ENCODE measurements at regions not wholly inside any gene's neighbourhood (a gene's known extent, or its start where the extent isn't known, plus 50 kb on each side); places are given as distances from the start of the nearest gene placed in this dataset.

DNA sequence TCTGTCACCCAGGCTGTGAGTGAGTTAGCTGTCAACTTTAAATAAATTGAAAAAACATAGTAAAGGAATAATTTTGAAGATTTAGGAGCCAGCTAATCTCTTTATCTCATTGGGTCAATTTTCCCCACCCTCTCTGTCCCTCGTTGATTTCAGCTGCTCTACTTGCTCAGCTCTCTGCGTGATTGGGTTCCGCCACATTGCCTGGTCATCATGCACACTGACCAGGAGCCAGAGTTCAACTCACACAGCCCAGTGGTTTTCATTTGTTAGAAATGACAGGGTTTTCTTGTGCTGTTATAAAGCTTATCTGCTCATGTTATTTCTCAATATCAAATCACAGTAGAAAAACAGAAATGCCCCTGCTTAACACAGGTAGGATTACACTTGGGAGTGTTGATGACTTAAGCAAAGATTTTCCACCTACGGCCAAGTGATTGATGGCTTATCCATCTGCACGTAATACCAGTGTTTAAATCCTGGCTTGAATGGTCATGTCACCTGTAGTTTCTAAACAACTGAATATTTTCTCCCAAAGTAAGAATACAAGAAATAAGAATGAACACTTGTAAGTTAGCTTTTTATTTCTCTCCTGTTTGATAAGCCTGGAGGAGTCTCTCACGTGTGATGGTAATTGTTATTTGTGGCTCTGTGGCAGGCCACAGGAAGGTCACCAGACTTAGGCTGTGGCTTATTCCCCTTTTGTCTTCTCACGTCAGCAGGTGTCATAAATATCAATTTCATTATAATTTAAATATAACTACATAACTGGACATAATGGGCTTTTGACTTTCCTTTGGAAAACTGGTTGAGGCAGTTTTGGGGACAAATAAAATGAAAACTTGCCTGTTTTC lies 367.2 kb upstream of the DDHD1 start:
- Histone ChIP-seq H3K4me1 (peaks cover 0 to 17% (median 13%) of the 10 kb centered on the region in 4 donors), H3K4me3 (no peak overlapping the region), H3K36me3 (no peaks in the 10 kb centered on the region), H3K27me3 (no peaks in the 10 kb centered on the region), H3K9me3 (no peaks in the 10 kb centered on the region), H3K27ac (no peak overlapping the region)
- WGBS, 2 donors, result 78 to 83% methylated on average over 7 of the region's 7 CpGs
- DNase-seq, result no peak
- TF ChIP-seq POLR2A (IDR thresholded peaks at IDR 0.05) (no peak), POLR2AphosphoS5 (IDR thresholded peaks at IDR 0.05) (no peak), EP300 (IDR thresholded peaks at IDR 0.05) (no peak)
- TF ChIP-seq, protein P1, sequence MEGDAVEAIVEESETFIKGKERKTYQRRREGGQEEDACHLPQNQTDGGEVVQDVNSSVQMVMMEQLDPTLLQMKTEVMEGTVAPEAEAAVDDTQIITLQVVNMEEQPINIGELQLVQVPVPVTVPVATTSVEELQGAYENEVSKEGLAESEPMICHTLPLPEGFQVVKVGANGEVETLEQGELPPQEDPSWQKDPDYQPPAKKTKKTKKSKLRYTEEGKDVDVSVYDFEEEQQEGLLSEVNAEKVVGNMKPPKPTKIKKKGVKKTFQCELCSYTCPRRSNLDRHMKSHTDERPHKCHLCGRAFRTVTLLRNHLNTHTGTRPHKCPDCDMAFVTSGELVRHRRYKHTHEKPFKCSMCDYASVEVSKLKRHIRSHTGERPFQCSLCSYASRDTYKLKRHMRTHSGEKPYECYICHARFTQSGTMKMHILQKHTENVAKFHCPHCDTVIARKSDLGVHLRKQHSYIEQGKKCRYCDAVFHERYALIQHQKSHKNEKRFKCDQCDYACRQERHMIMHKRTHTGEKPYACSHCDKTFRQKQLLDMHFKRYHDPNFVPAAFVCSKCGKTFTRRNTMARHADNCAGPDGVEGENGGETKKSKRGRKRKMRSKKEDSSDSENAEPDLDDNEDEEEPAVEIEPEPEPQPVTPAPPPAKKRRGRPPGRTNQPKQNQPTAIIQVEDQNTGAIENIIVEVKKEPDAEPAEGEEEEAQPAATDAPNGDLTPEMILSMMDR (IDR thresholded peaks at IDR 0.05), result no peak
- intact Hi-C loops (cut with DNase I), result no loop called here

DNA sequence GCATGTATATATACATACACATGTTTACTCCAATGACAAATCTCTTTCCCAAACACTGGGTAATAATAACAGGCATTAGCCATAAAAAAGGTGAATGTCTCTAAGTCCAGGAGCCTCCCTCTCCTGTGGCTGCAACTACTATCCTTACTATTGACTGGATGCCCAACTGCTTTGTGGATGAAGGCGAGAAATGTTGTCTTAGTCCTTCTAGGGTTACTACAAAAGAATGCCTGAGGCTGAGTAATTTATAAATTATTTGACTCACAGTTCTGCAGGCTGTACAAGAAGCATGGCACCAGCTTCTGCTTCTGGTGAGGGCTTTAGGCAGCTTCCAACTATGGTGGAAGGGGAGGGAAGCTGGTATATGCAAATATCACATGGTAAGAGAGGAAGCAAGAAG lies 366.0 kb upstream of the DDHD1 start:
- intact Hi-C loops (cut with DNase I), result no loop called here

DNA sequence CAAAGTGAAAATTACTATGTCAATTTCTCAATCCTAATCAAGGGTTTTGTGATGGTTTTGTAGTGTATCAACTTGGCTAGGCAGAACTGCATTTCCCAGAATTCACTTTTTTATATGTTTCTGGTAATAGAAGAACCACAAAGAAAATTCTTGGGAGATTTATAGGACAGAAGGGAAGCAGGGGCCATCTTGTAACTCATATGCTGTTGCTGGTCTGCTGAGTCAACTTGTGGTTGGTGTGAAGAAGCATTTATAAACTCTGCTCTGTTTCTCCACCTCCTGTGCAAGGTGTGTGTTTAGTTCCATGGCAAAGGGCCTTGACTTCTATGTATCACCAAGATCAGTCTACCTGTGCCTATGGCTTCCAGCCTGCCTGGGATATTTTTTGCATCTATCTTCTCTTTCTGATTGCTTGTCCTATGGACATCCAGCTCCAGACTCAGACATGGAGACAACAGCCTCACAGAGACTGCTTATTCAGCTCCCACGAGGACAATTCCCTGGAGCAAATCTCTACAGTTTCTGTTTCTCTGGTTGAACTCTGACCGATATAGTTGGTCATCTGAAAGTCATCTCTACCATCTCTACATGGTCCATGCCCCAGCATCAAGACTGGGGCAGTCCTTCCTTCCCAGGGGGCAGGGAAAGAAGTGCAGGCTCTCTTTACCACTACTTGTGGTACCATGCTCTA lies 364.3 kb upstream of the DDHD1 start:
- Histone ChIP-seq H3K4me3 (no peak overlapping the region), H3K27me3 (no peaks in the 10 kb centered on the region), H3K9me3 (no peaks in the 10 kb centered on the region), H3K27ac (peak overlapping the region in 2 of 4 donors; percentile 10 to 25), H3K36me3 (no peaks in the 10 kb centered on the region), H3K4me1 (peaks cover 0 to 22% (median 17%) of the 10 kb centered on the region in 4 donors)
- intact Hi-C loops (cut with DNase I), result no loop called here
- 85 to 88% methylated on average over 2 of the region's 2 CpGs for WGBS, 2 donors
- DNase-seq, result no peak
- TF ChIP-seq, protein P1 (IDR thresholded peaks at IDR 0.05), result no peak
- TF ChIP-seq EP300 (IDR thresholded peaks at IDR 0.05) (no peak), POLR2A (IDR thresholded peaks at IDR 0.05) (no peak), POLR2AphosphoS5 (IDR thresholded peaks at IDR 0.05) (no peak)

More for the DNA sequence above, 366.0 kb upstream of the DDHD1 start:
- Histone ChIP-seq H3K4me3 (no peak overlapping the region), H3K27me3 (no peaks in the 10 kb centered on the region), H3K4me1 (peaks cover 0 to 22% (median 17%) of the 10 kb centered on the region in 4 donors), H3K9me3 (no peaks in the 10 kb centered on the region), H3K36me3 (no peaks in the 10 kb centered on the region), H3K27ac (no peak overlapping the region)
- DNase-seq, result no peak
- TF ChIP-seq, protein P1 (IDR thresholded peaks at IDR 0.05), result no peak
- TF ChIP-seq EP300 (IDR thresholded peaks at IDR 0.05), result no peak
- TF ChIP-seq POLR2AphosphoS5 (IDR thresholded peaks at IDR 0.05), result no peak
- 84 to 87% methylated on average over 1 of the region's 1 CpG for WGBS, 2 donors

DNA sequence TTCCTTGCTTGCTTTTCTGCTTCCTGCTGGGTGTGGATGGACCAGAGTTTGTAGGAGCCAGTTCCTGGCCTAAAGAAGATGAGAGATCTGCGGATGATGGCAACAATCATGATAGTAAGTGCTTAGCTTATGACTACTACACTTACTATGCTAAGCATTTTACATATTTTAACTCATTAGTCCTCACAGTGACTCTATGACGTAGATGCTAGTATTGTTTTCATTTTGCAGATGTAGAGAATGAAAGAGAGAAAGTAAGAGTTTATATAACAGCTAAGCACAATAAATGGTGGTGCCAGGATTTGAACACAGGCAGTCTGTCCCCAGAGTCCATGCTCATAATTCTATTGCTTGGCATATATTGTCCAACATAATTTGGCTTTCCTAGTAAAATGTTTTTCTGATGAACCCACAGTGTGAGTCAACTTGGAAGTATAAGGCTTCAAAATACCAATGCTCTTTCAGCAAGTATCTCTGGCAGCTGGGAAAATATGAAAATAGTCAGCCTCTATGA lies 363.2 kb upstream of the DDHD1 start:
- H3K27ac ChIP-seq, result peak overlapping the region in 2 of 4 donors; percentile 26 to 32
- peaks cover 0 to 22% (median 17%) of the 10 kb centered on the region in 4 donors for H3K4me1 ChIP-seq
- TF ChIP-seq POLR2AphosphoS5 (IDR thresholded peaks at IDR 0.05) (no peak), POLR2A (IDR thresholded peaks at IDR 0.05) (no peak), EP300 (IDR thresholded peaks at IDR 0.05) (no peak)
- TF ChIP-seq, protein P1 (IDR thresholded peaks at IDR 0.05), result no peak
- no peak for DNase-seq
- no peak overlapping the region for H3K4me3 ChIP-seq
- 88 to 89% methylated on average over 2 of the region's 2 CpGs for WGBS, 2 donors
- intact Hi-C loops (cut with DNase I), result no loop called here
- H3K9me3 ChIP-seq, result no peaks in the 10 kb centered on the region
- no peaks in the 10 kb centered on the region for H3K36me3 ChIP-seq
- no peaks in the 10 kb centered on the region for H3K27me3 ChIP-seq
